IMR-90 (cell line): ENCODE measurements at regions not wholly inside any gene's neighbourhood (a gene's known extent, or its start where the extent isn't known, plus 50 kb on each side); places are given as distances from the start of the nearest gene placed in this dataset.

Experiments used
- RAD21 ChIP-seq: IDR thresholded peaks from 2 replicates; pipeline ENCODE4 v1.6.1; 2012; ENCODE audit warnings: low read length, improper control_type of control experiment
- SMC3 ChIP-seq: fragments of 150-350 bp; IDR thresholded peaks from 2 replicates; pipeline ENCODE4 v1.6.1; 2016; ENCODE audit warnings: low read depth, mild to moderate bottlenecking, antibody characterized with exemption, low read length, moderate library complexity
- TF ChIP-seq, protein P1 (sequence below): conservative IDR thresholded peaks from 2 replicates; pipeline ENCODE4 v1.5.1; 2012; ENCODE audit warnings: mild to moderate bottlenecking, low read depth, low read length, improper control_type of control experiment

DNA sequence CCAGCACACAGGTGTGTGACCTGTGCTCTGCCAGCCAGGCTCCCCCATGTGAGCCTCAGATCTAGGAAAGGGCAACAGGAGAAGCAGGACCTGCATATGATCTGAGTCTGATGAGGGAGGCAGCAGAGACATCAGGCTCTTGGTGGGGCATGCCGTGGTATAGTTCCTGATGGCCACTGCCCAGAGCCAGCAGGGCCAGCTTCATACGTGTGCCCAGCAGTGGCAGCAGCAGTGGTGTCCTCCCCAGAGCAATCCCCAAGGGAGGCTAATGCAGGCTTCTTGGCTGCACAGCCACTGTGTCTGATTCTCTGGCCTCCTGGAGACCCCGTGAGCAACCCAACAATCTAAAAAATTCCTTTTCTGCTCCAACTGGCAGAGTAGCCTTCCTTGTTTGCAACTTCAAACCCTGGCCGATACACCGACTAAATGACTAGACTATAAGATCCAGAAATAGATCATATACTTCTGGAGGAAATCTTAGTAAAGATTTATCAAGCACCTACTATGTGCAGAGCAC, 230.6 kb upstream of the ZMIZ1 start:
- TF ChIP-seq, protein P1, sequence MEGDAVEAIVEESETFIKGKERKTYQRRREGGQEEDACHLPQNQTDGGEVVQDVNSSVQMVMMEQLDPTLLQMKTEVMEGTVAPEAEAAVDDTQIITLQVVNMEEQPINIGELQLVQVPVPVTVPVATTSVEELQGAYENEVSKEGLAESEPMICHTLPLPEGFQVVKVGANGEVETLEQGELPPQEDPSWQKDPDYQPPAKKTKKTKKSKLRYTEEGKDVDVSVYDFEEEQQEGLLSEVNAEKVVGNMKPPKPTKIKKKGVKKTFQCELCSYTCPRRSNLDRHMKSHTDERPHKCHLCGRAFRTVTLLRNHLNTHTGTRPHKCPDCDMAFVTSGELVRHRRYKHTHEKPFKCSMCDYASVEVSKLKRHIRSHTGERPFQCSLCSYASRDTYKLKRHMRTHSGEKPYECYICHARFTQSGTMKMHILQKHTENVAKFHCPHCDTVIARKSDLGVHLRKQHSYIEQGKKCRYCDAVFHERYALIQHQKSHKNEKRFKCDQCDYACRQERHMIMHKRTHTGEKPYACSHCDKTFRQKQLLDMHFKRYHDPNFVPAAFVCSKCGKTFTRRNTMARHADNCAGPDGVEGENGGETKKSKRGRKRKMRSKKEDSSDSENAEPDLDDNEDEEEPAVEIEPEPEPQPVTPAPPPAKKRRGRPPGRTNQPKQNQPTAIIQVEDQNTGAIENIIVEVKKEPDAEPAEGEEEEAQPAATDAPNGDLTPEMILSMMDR, result no peak
- TF ChIP-seq RAD21 (no peak), SMC3 (no peak)
